GM21423 (cell line): ENCODE measurements at regions not wholly inside any gene's neighbourhood (a gene's known extent, or its start where the extent isn't known, plus 50 kb on each side); places are given as distances from the start of the nearest gene placed in this dataset.
"Not testable (repeated sequence)": the region's sequence is repeated elsewhere in the genome, so short reads cannot be mapped to it uniquely, and the experiment has no call there.

Source experiments
- ATAC-seq: cut with Tn5 transposase; IDR thresholded peaks from one replicate; pipeline ENCODE4 v1.9.1; 2021; ENCODE audit warnings: mild to moderate bottlenecking, moderate library complexity; ENCODE audit not compliant: unreplicated experiment

- no peak for ATAC-seq
These were observed 105.3 kb upstream of the RORB start for GRCh38 chr9:74391816-74392215.

GRCh38 chr9:74403581-74403980, 93.6 kb upstream of the RORB start:
- no peak for ATAC-seq

- ATAC-seq = no peak
These were observed 92.5 kb upstream of the RORB start for GRCh38 chr9:74404620-74405019.

GRCh38 chr9:74407166-74407565, 90.0 kb upstream of the RORB start:
- no peak for ATAC-seq

GRCh38 chr9:74412236-74412979, 84.7 kb upstream of the RORB start:
- ATAC-seq = no peak

GRCh38 chr9:74413876-74414275, 83.3 kb upstream of the RORB start:
- ATAC-seq = no peak

GRCh38 chr9:74414325-74414724, 82.8 kb upstream of the RORB start:
- no peak for ATAC-seq

GRCh38 chr9:74415995-74416394, 81.1 kb upstream of the RORB start:
- no peak for ATAC-seq

- ATAC-seq = not testable (repeated sequence)
These were observed 72.6 kb upstream of the RORB start for GRCh38 chr9:74424488-74424887.

- ATAC-seq = no peak
These were observed 65.7 kb upstream of the RORB start for GRCh38 chr9:74431467-74431866.

GRCh38 chr9:74443036-74443750, 53.9 kb upstream of the RORB start:
- ATAC-seq = no peak

- no peak for ATAC-seq
These were observed 52.8 kb upstream of the RORB start for GRCh38 chr9:74444369-74444768.
